ENCODE measurements at regions not wholly inside any gene's neighbourhood (a gene's known extent, or its start where the extent isn't known, plus 50 kb on each side); places are given as distances from the start of the nearest gene placed in this dataset.

DNA sequence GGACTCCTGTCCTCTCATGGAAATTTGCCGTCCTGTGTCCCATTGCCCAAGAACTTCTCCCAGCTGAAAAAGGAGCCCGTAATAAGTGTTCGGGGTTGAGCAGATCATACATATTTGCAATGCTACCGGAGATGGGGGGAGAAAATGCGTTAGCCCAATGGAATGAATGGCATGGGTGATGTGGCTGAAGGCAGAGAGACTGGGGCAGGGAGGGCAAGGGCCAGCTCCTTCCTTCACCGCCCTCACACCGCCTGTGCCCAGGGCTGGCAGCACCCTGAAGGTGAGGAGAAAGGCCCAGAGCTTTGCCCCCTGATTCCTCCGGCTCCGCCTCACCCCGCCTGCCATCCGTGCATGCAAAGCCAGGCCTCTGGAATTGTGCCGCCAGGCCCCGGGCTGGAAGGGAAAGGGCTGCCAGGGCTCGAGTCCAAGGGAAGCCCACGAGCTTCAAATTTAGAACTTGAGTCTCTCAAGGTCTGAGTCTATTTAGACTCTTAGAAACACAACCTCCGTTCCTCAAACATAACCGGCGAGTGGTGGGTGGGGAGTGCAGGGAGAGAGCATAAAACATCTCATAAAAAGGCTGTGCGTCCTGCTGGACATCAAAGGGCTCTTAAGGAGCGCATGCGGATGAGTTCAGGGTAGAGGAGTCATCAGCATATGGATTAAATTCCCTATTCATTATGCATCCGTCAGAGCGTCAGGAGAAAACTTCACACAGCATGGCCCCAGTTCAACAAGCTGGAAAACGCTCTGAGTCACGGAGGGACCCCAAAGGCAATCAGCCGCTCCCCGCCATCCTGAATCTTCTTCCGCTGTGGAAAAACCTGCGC is 121.7 kb upstream of the GLI2 start:
- in situ Hi-C loops (cut with HindIII; ENCODE audit: low pct_unique_long_range_greater_than_20kb, low sequenced_read_pairs): no loop called here
- no peak for DNase-seq (ENCODE audit: low read depth in 1 of 2, low spot score in 1 of 2)

DNA sequence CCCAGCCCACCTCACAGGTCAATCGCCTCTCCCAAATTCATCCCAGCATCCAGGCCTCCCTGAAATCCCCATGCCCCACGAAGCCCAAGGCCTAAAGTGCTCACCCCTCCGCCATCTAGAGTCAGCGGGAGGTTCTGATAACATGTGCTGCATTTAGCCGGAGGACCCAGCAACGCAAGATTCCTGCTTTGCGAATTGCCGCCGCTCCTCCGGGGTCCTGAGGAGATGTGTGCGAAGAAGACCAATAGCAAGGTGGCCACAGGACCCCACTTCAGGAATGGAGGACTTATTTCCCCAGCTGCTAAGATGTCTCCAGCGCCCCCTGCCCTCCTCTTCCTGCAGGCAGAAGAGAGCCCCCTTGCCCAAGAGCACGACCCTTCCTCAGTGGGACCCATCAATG is 120.8 kb upstream of the GLI2 start:
- no peak for DNase-seq (ENCODE audit: low read depth in 1 of 2, low spot score in 1 of 2)
- in situ Hi-C loops (cut with HindIII; ENCODE audit: low pct_unique_long_range_greater_than_20kb, low sequenced_read_pairs): no loop called here
- TF ChIP-seq JUND (IDR thresholded peaks at IDR 0.05; ENCODE audit: low read depth): no peak

More for the DNA sequence above, 121.7 kb upstream of the GLI2 start:
- no peak for TF ChIP-seq JUND (IDR thresholded peaks at IDR 0.05; ENCODE audit: low read depth)

GRCh38 chr2:120616261-120616660 is 119.4 kb upstream of the GLI2 start:
- no peak for DNase-seq (ENCODE audit: low read depth in 1 of 2, low spot score in 1 of 2)
- TF ChIP-seq JUND (IDR thresholded peaks at IDR 0.05; ENCODE audit: low read depth): no peak
- in situ Hi-C loops (cut with HindIII; ENCODE audit: low pct_unique_long_range_greater_than_20kb, low sequenced_read_pairs): no loop called here

DNA sequence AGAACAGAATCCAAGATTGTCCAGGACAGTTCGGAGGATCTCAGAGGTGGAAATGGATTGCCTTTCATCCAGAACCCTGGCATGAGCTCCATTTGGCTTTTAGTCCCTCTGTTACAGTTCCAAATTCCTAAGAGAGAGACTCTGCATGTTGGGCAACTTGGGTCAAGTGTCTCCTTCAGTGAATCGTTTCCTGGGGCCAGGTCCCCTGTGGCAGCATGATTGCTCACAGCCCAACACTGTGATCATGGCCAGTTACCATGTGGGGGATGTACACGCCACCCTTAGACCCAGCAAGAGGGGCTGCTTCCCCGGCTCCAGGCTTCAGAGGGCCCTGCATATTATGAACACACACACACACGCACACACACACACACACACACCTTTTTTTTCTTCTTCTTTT is 118.6 kb upstream of the GLI2 start:
- no peak for DNase-seq (ENCODE audit: low read depth in 1 of 2, low spot score in 1 of 2)
- in situ Hi-C loops (cut with HindIII; ENCODE audit: low pct_unique_long_range_greater_than_20kb, low sequenced_read_pairs): no loop called here
- TF ChIP-seq JUND (IDR thresholded peaks at IDR 0.05; ENCODE audit: low read depth): no peak

- DNase-seq (ENCODE audit: low read depth in 1 of 2, low spot score in 1 of 2): no peak
- TF ChIP-seq JUND (IDR thresholded peaks at IDR 0.05; ENCODE audit: low read depth): no peak
- in situ Hi-C loops (cut with HindIII; ENCODE audit: low pct_unique_long_range_greater_than_20kb, low sequenced_read_pairs): no loop called here
Measured at GRCh38 chr2:120618830-120619229, 116.8 kb upstream of the GLI2 start.

GRCh38 chr2:120619579-120619978 is 116.1 kb upstream of the GLI2 start:
- TF ChIP-seq JUND (IDR thresholded peaks at IDR 0.05; ENCODE audit: low read depth): no peak
- in situ Hi-C loops (cut with HindIII; ENCODE audit: low pct_unique_long_range_greater_than_20kb, low sequenced_read_pairs): no loop called here
- no peak for DNase-seq (ENCODE audit: low read depth in 1 of 2, low spot score in 1 of 2)

DNA sequence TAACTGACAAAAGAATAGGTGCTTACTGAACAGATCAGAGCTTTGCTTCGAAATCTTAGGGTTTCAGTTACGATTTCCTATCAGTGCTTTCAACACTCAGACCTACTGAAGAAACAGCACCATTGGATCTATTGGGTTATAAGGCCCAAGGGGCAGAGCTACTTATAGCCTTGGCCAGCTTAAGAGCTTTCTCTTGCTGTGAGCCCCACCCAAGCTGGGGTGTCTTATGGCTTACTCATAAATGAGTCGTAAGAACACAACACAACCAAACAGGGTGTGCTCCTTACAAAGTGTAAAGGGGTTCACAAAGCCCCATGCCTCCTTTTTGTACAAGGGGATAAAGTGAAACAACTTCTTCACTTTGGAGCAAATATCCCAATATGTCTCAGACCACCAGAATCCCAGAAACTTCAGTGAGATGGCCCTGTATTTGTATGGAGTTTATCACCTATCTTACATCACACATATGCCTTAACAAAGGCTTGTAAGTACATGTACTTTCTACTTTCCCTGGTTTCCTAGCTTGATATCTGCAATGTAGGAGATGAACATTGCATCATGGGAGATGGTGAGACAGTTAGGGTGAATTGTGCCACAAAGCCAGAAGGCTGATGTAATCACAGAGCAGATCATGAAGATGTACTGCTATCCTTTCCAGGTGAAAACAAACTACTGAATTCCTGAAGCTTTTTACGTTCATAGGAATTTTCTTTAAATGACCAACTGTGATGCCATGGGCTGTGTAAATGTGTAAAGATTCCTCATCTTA is 115.5 kb upstream of the GLI2 start:
- no peak for TF ChIP-seq JUND (IDR thresholded peaks at IDR 0.05; ENCODE audit: low read depth)
- DNase-seq (ENCODE audit: low read depth in 1 of 2, low spot score in 1 of 2): no peak
- in situ Hi-C loops (cut with HindIII; ENCODE audit: low pct_unique_long_range_greater_than_20kb, low sequenced_read_pairs): no loop called here

DNA sequence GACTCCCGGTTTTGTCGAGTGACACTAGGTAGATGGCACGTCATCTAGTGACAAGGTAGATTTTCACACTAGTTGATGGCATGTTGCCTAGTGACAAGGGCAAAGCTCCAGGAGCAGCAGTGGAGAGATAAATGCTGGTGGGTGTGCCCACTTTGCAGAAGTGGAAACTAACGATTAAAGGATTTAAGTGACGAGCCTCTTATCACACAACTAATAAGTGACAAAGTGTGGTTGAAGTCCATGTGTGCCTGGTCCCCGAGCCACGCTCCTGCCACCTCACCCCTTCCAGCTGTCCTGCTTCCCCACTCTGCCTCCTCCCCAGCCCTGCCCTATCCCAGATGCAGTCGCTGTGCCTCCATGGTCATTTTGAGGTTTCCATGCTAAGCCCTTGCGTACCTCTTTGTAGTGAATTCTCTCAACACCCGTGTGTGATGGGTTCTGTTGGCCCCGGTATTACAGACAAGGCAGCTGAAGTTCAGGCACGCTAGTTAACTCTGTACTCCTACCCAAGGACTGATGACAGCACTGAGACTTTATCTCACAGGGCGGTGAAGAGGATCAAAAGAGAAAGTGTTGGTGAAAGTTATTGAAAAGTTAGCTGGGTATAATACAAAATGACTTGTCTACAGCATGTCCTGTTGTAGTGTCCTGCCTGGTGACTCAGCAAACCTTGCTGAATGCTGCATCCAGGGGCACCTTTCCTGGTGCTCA is 113.4 kb upstream of the GLI2 start:
- DNase-seq (ENCODE audit: low read depth in 1 of 2, low spot score in 1 of 2): no peak
- in situ Hi-C loops (cut with HindIII; ENCODE audit: low pct_unique_long_range_greater_than_20kb, low sequenced_read_pairs): no loop called here
- no peak for TF ChIP-seq JUND (IDR thresholded peaks at IDR 0.05; ENCODE audit: low read depth)

DNA sequence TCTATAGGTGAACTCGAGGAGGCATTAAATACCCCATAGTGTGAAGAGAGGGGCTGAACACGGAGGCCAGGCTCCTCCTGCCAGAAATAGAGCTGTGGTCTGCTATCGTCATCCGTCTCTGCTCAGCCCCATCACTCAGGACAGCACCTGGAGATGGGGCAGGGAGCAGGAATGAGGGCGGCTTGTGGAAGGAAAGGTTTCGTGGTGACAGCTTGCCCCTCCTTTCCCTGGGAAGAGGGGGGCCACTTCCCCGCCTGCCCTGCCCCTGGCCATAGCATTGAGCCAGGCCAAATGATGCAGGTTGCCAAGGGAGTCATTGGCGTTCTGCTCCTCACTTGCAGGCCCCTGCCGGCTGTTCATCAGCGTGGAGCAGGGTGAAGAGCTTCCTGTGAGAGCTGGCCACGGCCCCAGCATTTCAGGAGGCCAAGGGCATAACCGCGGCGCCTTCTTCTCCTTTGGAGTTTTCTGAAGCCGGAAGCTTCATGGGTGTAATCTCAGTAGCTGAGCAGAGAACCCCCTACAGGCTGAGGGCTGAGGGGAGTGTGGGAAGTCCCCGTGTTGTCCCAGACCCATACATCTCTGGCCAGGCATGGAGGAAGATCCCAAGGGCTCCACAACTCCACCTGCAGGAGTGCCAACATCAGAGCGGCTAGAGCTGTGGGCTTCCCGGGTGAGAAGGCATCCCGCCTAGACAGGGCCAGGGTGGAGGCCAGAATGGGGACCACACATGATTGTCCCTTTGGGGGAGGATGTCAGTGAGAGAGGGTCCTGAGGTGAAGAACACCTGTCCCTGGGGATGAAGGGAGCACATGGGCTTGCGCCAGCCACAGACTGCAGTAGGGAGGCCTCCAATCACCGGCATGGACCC is 112.5 kb upstream of the GLI2 start:
- no peak for DNase-seq (ENCODE audit: low read depth in 1 of 2, low spot score in 1 of 2)
- TF ChIP-seq JUND (IDR thresholded peaks at IDR 0.05; ENCODE audit: low read depth): no peak
- in situ Hi-C loops (cut with HindIII; ENCODE audit: low pct_unique_long_range_greater_than_20kb, low sequenced_read_pairs): no loop called here

DNA sequence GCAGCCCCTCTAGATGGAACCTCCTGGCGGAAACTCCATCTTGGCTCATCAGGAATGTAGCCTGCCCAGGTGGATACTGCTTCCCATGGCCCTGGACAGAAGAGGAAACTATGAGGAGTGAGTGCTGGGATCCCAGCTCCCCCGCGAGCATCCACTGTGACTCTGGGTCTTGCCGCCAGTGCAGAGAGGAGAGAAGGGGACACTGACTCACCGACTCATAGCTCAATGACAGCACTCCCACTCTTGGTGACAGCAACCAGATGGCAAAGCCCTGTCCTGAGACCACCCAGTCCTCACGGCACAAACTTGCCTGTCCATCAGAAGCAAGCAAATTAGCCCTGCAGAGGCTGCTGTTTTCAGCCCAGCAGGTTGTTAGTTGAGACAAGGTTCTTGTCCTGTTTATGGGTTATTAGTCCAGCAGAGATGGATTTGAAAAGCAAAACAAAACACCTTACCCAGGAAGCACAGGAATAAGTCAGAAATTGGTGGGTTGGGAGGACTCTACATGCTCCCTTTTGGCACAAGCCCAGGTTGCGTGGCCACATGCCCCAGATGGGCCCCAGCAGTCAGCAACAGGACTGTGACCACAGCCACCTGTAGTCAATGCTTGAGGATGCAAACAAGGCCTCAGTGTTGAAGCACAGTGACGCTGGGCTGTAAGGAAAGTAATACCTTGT is 111.5 kb upstream of the GLI2 start:
- no peak for TF ChIP-seq JUND (IDR thresholded peaks at IDR 0.05; ENCODE audit: low read depth)
- DNase-seq (ENCODE audit: low read depth in 1 of 2, low spot score in 1 of 2): no peak
- in situ Hi-C loops (cut with HindIII; ENCODE audit: low pct_unique_long_range_greater_than_20kb, low sequenced_read_pairs): no loop called here

DNA sequence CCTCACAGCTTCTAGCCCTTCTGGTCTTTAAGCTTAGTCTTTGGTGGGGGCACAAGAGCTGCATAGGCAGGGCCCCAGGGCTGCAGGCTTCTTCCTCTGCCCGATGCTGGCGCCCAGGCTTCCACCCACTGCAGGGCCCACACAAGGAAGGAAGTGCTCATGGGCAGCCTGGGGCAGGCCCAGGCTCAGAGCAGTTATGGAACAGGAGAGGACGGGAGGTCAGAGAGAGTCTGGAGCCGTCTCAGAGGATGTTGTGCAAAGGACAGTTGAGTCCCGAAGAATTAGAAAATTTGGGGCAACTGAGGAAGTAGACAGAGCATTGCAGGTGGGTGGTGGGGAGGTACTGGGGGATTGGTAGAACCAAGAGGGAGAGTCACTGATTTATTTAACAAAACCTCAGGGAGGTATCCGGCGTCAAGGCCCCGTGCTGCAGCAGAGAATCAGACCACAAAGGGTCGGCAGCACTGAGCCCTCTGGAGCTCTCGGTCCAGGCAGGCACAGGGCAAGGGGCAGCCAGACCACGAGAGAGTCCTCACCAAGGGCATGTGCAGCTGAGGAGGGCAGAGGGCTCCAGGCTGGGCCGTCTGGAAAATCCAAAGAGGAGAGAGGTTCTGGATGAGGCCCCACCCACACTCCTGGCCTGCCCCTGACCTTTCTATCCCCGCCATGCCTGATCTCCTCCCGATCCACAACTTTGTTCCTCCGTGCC is 110.8 kb upstream of the GLI2 start:
- no peak for TF ChIP-seq JUND (IDR thresholded peaks at IDR 0.05; ENCODE audit: low read depth)
- DNase-seq (ENCODE audit: low read depth in 1 of 2, low spot score in 1 of 2): no peak
- in situ Hi-C loops (cut with HindIII; ENCODE audit: low pct_unique_long_range_greater_than_20kb, low sequenced_read_pairs): no loop called here
